NT2/D1 (cell line): ENCODE measurements at regions not wholly inside any gene's neighbourhood (a gene's known extent, or its start where the extent isn't known, plus 50 kb on each side); places are given as distances from the start of the nearest gene placed in this dataset.

Experiments
- SUZ12 ChIP-seq: IDR thresholded peaks from 2 replicates; pipeline ENCODE4 v1.6.1; 2011; ENCODE audit not compliant: insufficient read length, insufficient read depth; ENCODE audit errors: extremely low read depth
- YY1 ChIP-seq: IDR thresholded peaks from 2 replicates; pipeline ENCODE4 v1.6.1; 2011; ENCODE audit not compliant: insufficient read length, insufficient read depth
- ZNF274 ChIP-seq: IDR thresholded peaks from 2 replicates; pipeline ENCODE4 v1.6.1; 2011; ENCODE audit warnings: mild to moderate bottlenecking, low read depth, low read length

GRCh38 chr6:43912598-43913371 is 142.8 kb downstream of the VEGFA start:
- TF ChIP-seq ZNF274, result no peak
- no peak for TF ChIP-seq YY1
- TF ChIP-seq SUZ12, result no peak
